Embryonic facial prominence (tissue), 1 donor: ENCODE measurements at regions not wholly inside any gene's neighbourhood (a gene's known extent, or its start where the extent isn't known, plus 50 kb on each side); places are given as distances from the start of the nearest gene placed in this dataset.

ENCODE experiments used
- DNase-seq: peaks from one replicate; pipeline ENCODE4 v3.0.0-alpha.2; 2016; ENCODE audit errors: extremely low spot score

GRCh38 chr10:58140691-58141347, 126.9 kb downstream of the IPMK start:
- no peak for DNase-seq

- no peak for DNase-seq
Measured at GRCh38 chr10:58140054-58140453, 127.6 kb downstream of the IPMK start.

GRCh38 chr10:58137813-58138212, 129.9 kb downstream of the IPMK start:
- no peak for DNase-seq

GRCh38 chr10:58115218-58116050, 152.3 kb downstream of the IPMK start:
- DNase-seq, result no peak

- DNase-seq, result no peak
Measured at GRCh38 chr10:58109731-58110130, 158.0 kb downstream of the IPMK start.

GRCh38 chr10:58107506-58107905, 160.2 kb downstream of the IPMK start:
- no peak for DNase-seq

GRCh38 chr10:58106211-58107035, 161.3 kb downstream of the IPMK start:
- no peak for DNase-seq

GRCh38 chr10:58104351-58104751, 163.3 kb downstream of the IPMK start:
- no peak for DNase-seq

- no peak for DNase-seq
Measured at GRCh38 chr10:58102897-58103296, 164.8 kb downstream of the IPMK start.

- DNase-seq, result no peak
Measured at GRCh38 chr10:58101682-58102081, 166.0 kb downstream of the IPMK start.

GRCh38 chr10:58094985-58095718, 172.5 kb downstream of the IPMK start:
- DNase-seq, result no peak

- DNase-seq, result no peak
Measured at GRCh38 chr10:58091886-58092285, 175.8 kb downstream of the IPMK start.

- DNase-seq, result no peak
Measured at GRCh38 chr10:58089739-58090138, 178.0 kb downstream of the IPMK start.

GRCh38 chr10:58087896-58088295, 179.8 kb downstream of the IPMK start:
- DNase-seq, result no peak

GRCh38 chr10:58086763-58087150, 180.9 kb downstream of the IPMK start:
- DNase-seq, result no peak

GRCh38 chr10:58086144-58086762, 181.4 kb downstream of the IPMK start:
- DNase-seq, result no peak

GRCh38 chr10:58082248-58082647, 185.4 kb downstream of the IPMK start:
- no peak for DNase-seq

GRCh38 chr10:58081353-58081752, 186.3 kb downstream of the IPMK start:
- DNase-seq, result no peak

- no peak for DNase-seq
Measured at GRCh38 chr10:58079461-58079860, 188.2 kb downstream of the IPMK start.

GRCh38 chr10:58072634-58073033, 195.1 kb downstream of the IPMK start:
- no peak for DNase-seq

- DNase-seq, result no peak
Measured at GRCh38 chr10:58070956-58071355, 196.7 kb downstream of the IPMK start.
